Panc1 (cell line): ENCODE measurements at regions not wholly inside any gene's neighbourhood (a gene's known extent, or its start where the extent isn't known, plus 50 kb on each side); places are given as distances from the start of the nearest gene placed in this dataset.

Source experiments
- ATAC-seq: fragments of 200-7000 bp; cut with Tn5 transposase; 2 replicates; pipeline ENCODE4 v1.9.1; 2020; ENCODE audit warnings: mild to moderate bottlenecking, moderate library complexity
- BruUV-seq: library from RNA; stranded (reverse); fragments of 400-500 nt; replicated peaks from 2 replicates; lab custom pipeline; 2021; lab: Mats Ljungman, UMichigan
- CTCF ChIA-PET: fragments of 300-600 bp; sonication (Branson Sonifier 250); formaldehyde crosslinking; loops from one replicate; lab custom pipeline; 2022; ENCODE audit warnings: antibody characterized with exemption; lab: Charles Lee
- POLR2A ChIA-PET: fragments of 300-600 bp; sonication (Branson Sonifier 250); formaldehyde crosslinking; loops from one replicate; lab custom pipeline; 2022; ENCODE audit warnings: antibody characterized with exemption; lab: Charles Lee
- DNase-seq: peaks from one replicate; pipeline ENCODE4 v3.0.0-alpha.2; 2010; ENCODE audit warnings: low read depth, low spot score
- H3K27ac ChIP-seq: 2 replicates; pipeline ENCODE4 v1.5.1; 2011; ENCODE audit warnings: mild to moderate bottlenecking, low read length, inconsistent platforms
- H3K27me3 ChIP-seq: fragments of 200-500 bp; sonication (Bioruptor generic); 2 replicates; pipeline ENCODE4 v1.6.0; 2014; ENCODE audit warnings: low read length, inconsistent platforms; ENCODE audit not compliant: control insufficient read depth, insufficient read depth
- H3K36me3 ChIP-seq: fragments of 200-500 bp; sonication (Bioruptor generic); 2 replicates; pipeline ENCODE4 v1.5.1; 2014; ENCODE audit warnings: inconsistent platforms, mild to moderate bottlenecking, low read length, moderate library complexity; ENCODE audit not compliant: control insufficient read depth, insufficient read depth
- H3K4me1 ChIP-seq: 2 replicates; pipeline ENCODE4 v1.5.1; 2011; ENCODE audit warnings: inconsistent platforms, mild to moderate bottlenecking, low read length, moderate library complexity; ENCODE audit not compliant: control insufficient read depth, insufficient read depth
- H3K4me3 ChIP-seq, 2 experiments: 2 replicates each; pipeline ENCODE4 v1.5.1; 2011 to 2012; ENCODE audit warnings: low read depth in 2 of 2, low read length in 2 of 2, mild to moderate bottlenecking in 2 of 2, inconsistent platforms in 1 of 2, moderate library complexity in 1 of 2
- H3K9me3 ChIP-seq: fragments of 200-500 bp; sonication (Bioruptor generic); 2 replicates; pipeline ENCODE4 v1.5.1; 2014; ENCODE audit warnings: low read depth, mild to moderate bottlenecking, inconsistent platforms, low read length, moderate library complexity; ENCODE audit not compliant: control insufficient read depth, insufficient read depth
- POLR2AphosphoS5 ChIP-seq: IDR thresholded peaks from 2 replicates; pipeline ENCODE4 v1.6.1; 2012; ENCODE audit warnings: mild to moderate bottlenecking, low read depth, low read length, moderate library complexity
- SIN3A ChIP-seq: IDR thresholded peaks from 2 replicates; pipeline ENCODE4 v1.6.1; 2012; ENCODE audit warnings: low read depth, mild to moderate bottlenecking, low read length, moderate library complexity, borderline replicate concordance; ENCODE audit not compliant: insufficient read depth
- TCF7L2 ChIP-seq: IDR thresholded peaks from 2 replicates; pipeline ENCODE4 v1.6.1; 2011; ENCODE audit warnings: mild to moderate bottlenecking, low read depth, low read length, inconsistent platforms
- in situ Hi-C: cut with HindIII; loops from 2 replicates; pipeline ENCODE4 v1.10.0; 2016; ENCODE audit warnings: low sequenced_read_pairs, low pct_unique_long_range_greater_than_20kb
- intact Hi-C: fragments of 100-400 bp; cut with micrococcal nuclease; formaldehyde crosslinking; loops from one replicate; pipeline ENCODE4 v1.10.0; 2022; ENCODE audit not compliant: unreplicated experiment
- TF ChIP-seq, protein P1 (sequence below), 2 experiments: IDR thresholded peaks; 2 replicates each; pipeline ENCODE4 v1.6.1; 2011 to 2012; ENCODE audit warnings: low read depth in 2 of 2, control low read depth in 1 of 2, low read length in 1 of 2, mild to moderate bottlenecking in 1 of 2, moderate library complexity in 1 of 2; ENCODE audit not compliant: insufficient read depth in 1 of 2
- TF ChIP-seq, protein P2 (sequence below): fragments of 450-650 bp; IDR thresholded peaks from 2 replicates; pipeline ENCODE4 v1.5.1; 2017; ENCODE audit warnings: mild to moderate bottlenecking

DNA sequence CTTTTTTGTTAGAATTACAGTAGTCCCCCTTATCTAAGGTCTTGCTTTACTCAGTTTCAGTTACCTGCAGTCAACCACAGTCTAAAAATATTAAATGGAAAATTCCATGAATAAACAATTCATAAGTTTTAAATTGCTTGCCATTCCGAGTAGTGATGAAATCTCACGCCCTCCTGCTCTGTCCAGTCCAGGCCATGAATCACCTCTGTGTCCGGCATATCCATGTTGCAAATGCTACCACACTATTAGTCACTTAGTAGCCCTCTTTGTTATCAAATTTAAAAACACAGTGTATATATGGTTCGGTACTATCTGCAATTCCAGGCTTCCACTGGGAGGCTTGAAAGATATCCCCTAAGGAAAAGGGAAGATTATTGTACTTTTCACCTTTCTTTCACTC lies 164.6 kb upstream of the FAM83B start:
- H3K4me1 ChIP-seq: no peaks in the 10 kb centered on the region
- DNase-seq (peak; percentile 15), ATAC-seq (no peak)
- ChIA-PET POLR2A (no interaction called here), CTCF (no interaction called here)
- BruUV-seq: no TSS peak
- intact Hi-C loops (loop anchor here (10.0 kb wide), 1 partner anchor 697 kb away; no protein-coding TSS in a partner anchor), in situ Hi-C loops (no loop called here)
- no peaks in the 10 kb centered on the region; the same call in 1 of the 2 replicates for H3K9me3 ChIP-seq
- no peak overlapping the region for H3K4me3 ChIP-seq
- no peak overlapping the region for H3K27ac ChIP-seq
- no peaks in the 10 kb centered on the region for H3K27me3 ChIP-seq
- no peak for TF ChIP-seq TCF7L2
- no peak for TF ChIP-seq POLR2AphosphoS5
- H3K36me3 ChIP-seq: no peaks in the 10 kb centered on the region

DNA sequence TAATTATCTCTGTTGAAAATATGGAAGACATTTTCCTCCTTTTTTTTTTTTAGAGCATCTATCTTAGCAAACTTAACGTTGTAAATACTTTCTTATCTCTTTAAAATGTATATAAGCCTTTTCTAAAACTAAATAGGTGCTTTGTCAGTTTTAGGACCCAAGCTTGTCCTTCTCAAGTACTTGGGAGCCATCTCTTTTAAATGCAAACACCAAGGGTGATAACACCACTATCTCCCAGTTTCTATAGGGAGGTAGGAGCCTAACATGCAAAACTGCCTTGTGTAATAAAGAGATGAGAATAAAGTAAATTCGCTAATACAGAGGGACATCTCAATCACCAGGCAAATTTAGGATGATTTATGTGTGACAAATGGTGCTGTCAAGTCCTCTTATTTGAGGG lies 157.0 kb upstream of the FAM83B start:
- ATAC-seq (no peak), DNase-seq (no peak)
- in situ Hi-C loops: no loop called here
- TF ChIP-seq, protein P1, sequence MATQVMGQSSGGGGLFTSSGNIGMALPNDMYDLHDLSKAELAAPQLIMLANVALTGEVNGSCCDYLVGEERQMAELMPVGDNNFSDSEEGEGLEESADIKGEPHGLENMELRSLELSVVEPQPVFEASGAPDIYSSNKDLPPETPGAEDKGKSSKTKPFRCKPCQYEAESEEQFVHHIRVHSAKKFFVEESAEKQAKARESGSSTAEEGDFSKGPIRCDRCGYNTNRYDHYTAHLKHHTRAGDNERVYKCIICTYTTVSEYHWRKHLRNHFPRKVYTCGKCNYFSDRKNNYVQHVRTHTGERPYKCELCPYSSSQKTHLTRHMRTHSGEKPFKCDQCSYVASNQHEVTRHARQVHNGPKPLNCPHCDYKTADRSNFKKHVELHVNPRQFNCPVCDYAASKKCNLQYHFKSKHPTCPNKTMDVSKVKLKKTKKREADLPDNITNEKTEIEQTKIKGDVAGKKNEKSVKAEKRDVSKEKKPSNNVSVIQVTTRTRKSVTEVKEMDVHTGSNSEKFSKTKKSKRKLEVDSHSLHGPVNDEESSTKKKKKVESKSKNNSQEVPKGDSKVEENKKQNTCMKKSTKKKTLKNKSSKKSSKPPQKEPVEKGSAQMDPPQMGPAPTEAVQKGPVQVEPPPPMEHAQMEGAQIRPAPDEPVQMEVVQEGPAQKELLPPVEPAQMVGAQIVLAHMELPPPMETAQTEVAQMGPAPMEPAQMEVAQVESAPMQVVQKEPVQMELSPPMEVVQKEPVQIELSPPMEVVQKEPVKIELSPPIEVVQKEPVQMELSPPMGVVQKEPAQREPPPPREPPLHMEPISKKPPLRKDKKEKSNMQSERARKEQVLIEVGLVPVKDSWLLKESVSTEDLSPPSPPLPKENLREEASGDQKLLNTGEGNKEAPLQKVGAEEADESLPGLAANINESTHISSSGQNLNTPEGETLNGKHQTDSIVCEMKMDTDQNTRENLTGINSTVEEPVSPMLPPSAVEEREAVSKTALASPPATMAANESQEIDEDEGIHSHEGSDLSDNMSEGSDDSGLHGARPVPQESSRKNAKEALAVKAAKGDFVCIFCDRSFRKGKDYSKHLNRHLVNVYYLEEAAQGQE (IDR thresholded peaks at IDR 0.05; ENCODE audit: insufficient read depth in 1 of 2, low read depth in 2 of 2, low read length in 1 of 2): no peak
- no peak for TF ChIP-seq TCF7L2
- TF ChIP-seq SIN3A: no peak
- no peak for TF ChIP-seq POLR2AphosphoS5
- TF ChIP-seq, protein P2, sequence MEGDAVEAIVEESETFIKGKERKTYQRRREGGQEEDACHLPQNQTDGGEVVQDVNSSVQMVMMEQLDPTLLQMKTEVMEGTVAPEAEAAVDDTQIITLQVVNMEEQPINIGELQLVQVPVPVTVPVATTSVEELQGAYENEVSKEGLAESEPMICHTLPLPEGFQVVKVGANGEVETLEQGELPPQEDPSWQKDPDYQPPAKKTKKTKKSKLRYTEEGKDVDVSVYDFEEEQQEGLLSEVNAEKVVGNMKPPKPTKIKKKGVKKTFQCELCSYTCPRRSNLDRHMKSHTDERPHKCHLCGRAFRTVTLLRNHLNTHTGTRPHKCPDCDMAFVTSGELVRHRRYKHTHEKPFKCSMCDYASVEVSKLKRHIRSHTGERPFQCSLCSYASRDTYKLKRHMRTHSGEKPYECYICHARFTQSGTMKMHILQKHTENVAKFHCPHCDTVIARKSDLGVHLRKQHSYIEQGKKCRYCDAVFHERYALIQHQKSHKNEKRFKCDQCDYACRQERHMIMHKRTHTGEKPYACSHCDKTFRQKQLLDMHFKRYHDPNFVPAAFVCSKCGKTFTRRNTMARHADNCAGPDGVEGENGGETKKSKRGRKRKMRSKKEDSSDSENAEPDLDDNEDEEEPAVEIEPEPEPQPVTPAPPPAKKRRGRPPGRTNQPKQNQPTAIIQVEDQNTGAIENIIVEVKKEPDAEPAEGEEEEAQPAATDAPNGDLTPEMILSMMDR: no peak
- no TSS peak for BruUV-seq
- Histone ChIP-seq H3K4me3 (no peak overlapping the region), H3K27me3 (no peaks in the 10 kb centered on the region), H3K27ac (no peak overlapping the region), H3K36me3 (no peaks in the 10 kb centered on the region), H3K9me3 (no peaks in the 10 kb centered on the region), H3K4me1 (no peaks in the 10 kb centered on the region)
- ChIA-PET POLR2A (no interaction called here), CTCF (no interaction called here)
- intact Hi-C loops: loop anchor here (10.0 kb wide), 1 partner anchor 705 kb away; no protein-coding TSS in a partner anchor

DNA sequence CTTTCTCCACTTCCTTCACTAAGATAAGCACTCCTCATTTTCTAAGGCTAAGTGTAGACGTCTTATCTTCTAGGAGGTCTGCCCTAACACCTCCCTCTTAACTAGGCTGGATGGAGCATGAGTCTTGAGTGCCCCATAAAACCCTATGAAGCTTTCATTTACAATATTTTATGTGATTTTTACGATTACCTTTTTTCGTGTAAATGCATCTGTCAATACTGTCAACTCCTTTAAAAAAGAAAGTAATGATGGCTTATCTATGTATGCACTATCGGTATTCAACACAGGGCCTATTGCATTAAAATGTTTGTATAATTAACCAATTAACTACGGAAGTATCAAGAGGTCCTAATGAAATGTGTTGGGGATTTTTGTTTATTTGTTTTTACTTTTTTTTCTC lies 156.0 kb upstream of the FAM83B start:
- ATAC-seq: no peak
- no peak for DNase-seq
- intact Hi-C loops: no loop called here
- CTCF ChIA-PET: no interaction called here
- no TSS peak for BruUV-seq
- POLR2A ChIA-PET: no interaction called here
- TF ChIP-seq TCF7L2 (no peak), SIN3A (no peak)
- TF ChIP-seq, protein P1 (IDR thresholded peaks at IDR 0.05; ENCODE audit: insufficient read depth in 1 of 2, low read depth in 2 of 2, low read length in 1 of 2): no peak
- no peaks in the 10 kb centered on the region for H3K27me3 ChIP-seq
- no peaks in the 10 kb centered on the region for H3K9me3 ChIP-seq
- no peaks in the 10 kb centered on the region for H3K36me3 ChIP-seq
- in situ Hi-C loops: no loop called here
- no peaks in the 10 kb centered on the region for H3K4me1 ChIP-seq
- H3K4me3 ChIP-seq: no peak overlapping the region
- no peak overlapping the region for H3K27ac ChIP-seq
